Thyroid gland (tissue), 4 donors: ENCODE measurements at regions not wholly inside any gene's neighbourhood (a gene's known extent, or its start where the extent isn't known, plus 50 kb on each side); places are given as distances from the start of the nearest gene placed in this dataset.

Experiments
- CTCF ChIP-seq, 6 experiments: fragments of 200-600 bp in 3 of 6; fragments of 450-650 bp in 3 of 6; sonication (generic) in 3 of 6; IDR thresholded peaks; one replicate each; pipeline ENCODE4 v1.5.1; 2016 to 2019; ENCODE audit warnings: antibody characterized with exemption in 6 of 6, mild to moderate bottlenecking in 2 of 6, inconsistent platforms in 1 of 6, moderate library complexity in 1 of 6
- POLR2A ChIP-seq, 2 donors: fragments of 450-650 bp; IDR thresholded peaks; one replicate each; pipeline ENCODE4 v1.6.1; 2017; ENCODE audit warnings: antibody characterized with exemption in 2 of 2, mild to moderate bottlenecking in 2 of 2, moderate library complexity in 1 of 2

GRCh38 chr6:54772610-54773009 is 74.0 kb upstream of the FAM83B start:
- TF ChIP-seq CTCF (IDR thresholded peaks at IDR 0.05) (no peak), POLR2A (IDR thresholded peaks at IDR 0.05) (no peak)
